Anterior cingulate cortex (tissue), 58 donors: ENCODE measurements at regions not wholly inside any gene's neighbourhood (a gene's known extent, or its start where the extent isn't known, plus 50 kb on each side); places are given as distances from the start of the nearest gene placed in this dataset.
A peak's percentile ranks its signal among the peaks of the same experiment; 100 is the strongest.

Source experiments
- DNase-seq, 58 donors: peaks; one replicate each; lab custom pipeline; 2025; lab: John Stamatoyannopoulos, UW

GRCh38 chr9:99326112-99326916 is 104.2 kb downstream of the SEC61B start:
- DNase-seq, result no peak

GRCh38 chr9:99326917-99327189 is 104.8 kb downstream of the SEC61B start:
- DNase-seq, result no peak

DNA sequence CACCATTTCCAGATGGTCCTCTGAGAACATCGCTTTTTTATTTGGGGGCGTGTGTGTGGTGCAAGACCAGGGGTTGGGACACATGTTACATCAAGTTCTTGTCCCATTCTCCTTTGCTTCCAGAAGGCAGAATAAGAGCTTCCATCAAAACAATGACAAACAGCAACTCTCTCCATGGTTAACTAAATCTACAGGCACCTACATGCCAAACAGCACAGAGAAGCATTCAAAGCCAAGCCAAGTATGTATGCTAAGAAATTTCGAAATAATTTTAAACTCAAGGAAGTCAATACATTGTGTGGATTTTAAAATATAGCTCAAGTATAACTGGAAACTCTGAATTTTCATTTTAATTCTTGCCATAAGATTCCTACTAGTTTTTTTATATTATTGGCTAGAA is 105.6 kb downstream of the SEC61B start:
- no peak for DNase-seq

GRCh38 chr9:99335280-99335679 is 113.2 kb downstream of the SEC61B start:
- no peak for DNase-seq

DNA sequence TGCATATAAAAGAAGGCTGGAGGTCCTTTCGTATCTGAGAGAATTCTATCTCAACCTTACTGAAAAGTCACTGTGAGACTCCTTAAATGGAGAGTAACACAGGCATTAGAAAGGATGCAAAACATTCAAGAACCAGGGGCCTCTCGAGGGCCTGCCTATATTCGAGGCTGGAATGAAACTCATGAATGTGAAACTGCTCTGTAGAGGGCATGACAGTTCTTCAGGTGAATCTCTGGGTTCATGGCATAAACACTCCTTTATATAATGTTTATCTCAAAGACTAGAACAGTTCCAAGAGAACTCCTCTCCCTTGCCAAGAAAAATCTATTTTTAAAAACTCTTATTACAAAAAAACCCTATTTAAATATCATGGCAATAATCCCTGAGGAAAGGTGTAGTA is 113.9 kb downstream of the SEC61B start:
- no peak for DNase-seq

GRCh38 chr9:99336531-99336930 is 114.4 kb downstream of the SEC61B start:
- no peak for DNase-seq

DNA sequence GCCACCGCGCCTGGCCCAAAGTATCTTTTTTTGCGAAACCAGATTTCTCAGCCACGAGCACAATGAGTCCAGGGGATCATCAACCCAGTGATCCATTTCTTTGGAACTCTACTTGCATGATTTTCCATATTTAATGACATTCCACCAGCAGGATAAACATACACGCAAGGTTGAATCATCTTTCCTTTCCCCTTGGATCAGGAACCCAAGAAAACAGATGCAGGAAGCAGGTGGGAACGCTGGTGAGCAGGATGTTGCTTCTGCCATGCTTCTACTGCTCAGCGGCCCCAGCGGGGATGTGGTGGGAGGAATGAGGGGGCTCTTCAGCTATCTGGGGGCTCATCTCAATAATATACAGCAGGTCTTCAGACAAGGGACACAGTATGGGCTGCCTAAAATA is 118.2 kb downstream of the SEC61B start:
- DNase-seq, result no peak

DNA sequence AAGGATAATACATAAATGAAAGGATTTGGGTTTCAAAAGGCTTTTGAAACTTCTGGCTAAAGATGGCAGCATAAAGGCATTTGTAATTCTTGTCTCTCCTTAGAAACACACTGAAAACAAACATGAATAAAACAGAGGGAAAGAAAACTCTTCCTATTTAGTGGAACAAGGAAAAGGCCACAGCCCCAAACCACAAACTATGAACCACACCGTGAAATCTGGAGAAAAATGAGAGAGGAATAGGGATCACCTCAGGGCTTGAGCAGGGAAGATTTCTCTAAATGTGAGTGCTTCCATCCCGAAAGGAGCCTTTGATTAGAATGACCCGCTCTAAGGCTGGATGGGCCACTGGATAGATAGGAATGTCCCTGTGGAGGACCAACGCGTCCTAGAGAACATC is 119.6 kb downstream of the SEC61B start:
- no peak for DNase-seq

GRCh38 chr9:99345451-99345850 is 123.4 kb downstream of the SEC61B start:
- no peak for DNase-seq

DNA sequence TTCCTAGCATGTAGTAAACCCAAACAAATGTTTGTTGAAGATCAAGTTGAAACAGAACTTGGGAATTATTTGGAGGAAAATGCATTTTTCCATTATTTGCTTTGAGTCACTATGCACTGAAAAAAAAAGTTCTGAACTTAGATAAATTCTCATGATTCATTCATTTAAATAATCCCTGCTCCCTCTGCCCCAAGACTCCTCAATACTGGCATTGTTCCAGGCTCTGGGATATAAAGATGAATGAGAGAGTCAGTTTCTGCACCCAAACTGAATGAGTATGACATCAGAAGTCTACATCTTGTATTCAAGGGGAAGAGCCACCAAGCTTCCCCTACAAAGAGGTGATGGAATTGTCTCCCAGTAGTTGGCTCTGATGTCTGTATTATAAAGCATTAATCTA is 123.9 kb downstream of the SEC61B start:
- no peak for DNase-seq

DNA sequence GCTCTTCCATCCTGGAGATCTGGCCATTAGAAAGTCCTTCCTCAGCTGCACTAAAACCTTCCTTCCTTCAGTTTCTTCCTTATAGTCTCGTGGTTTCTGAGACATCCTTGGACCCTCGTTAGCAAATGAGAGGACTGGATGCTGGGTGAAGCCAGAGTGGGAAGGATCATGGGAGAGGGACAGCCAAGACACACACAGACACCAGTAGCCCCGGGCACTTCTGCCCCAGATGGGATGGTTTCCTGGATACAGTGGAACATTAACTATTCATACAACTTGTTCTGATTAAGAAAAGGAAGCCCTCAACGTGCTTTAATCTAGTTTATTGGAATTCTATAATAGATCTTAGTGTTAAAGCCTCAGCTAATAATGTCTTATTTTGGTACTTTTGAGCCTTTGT is 125.5 kb downstream of the SEC61B start:
- DNase-seq, result no peak

- DNase-seq, result no peak
These were observed 126.2 kb downstream of the SEC61B start for GRCh38 chr9:99348289-99348688.

GRCh38 chr9:99349870-99350269 is 127.8 kb downstream of the SEC61B start:
- no peak for DNase-seq

DNA sequence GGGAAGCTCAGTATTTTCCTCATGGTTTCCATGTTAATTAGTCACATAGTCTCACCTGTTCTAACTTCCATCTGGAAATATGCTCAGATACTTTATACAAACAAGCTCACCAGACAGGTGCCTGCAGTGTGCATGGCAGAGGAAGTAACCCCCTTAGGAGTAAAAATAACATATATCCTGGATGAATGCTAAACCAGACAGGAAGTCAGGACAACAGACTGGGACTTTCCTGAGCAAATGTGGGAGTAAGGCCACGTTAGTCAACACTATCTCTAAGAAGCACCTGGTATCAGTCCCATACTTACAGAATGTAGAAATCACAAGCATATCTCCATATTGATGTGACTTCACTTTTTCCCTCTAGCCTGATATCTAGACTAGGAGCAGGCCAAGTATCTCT is 128.4 kb downstream of the SEC61B start:
- no peak for DNase-seq

DNA sequence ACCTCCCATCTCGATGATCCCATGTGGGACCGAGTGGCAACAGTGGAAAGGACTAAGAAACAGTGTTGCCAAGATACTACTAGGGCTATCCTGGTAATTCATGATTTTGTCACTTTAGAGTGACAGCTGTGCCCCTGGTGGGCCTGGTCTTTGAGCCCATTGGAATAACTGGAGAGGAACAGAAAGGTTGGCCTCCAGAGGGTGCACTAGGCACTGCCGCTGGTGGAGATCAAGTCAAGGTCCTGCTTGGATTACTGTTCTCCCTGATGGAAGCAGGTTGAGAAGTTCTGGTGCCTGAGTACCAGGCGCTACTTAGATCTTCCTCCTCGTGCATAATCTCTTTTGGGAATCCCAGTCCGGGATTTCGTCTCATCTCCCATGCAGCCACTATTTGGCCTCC is 129.6 kb downstream of the SEC61B start:
- no peak for DNase-seq

DNA sequence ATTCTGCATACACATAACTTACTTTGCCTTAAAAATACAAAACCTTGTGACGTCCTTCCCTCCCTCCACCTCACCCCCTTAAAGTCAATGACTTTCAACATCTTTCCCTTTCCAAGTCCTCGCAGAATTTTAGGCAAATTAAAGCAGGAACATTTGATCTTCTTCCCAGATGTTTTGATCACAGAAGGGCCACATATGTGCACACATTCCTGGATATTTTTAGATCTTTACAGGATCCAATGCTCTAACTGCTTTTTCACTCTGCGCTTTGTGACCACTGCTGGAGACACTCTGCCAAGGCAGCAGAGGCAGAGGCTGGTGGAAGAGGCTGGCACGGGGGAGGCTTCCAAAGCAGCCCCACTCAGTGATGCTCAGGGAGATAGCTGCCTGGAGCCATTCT is 130.7 kb downstream of the SEC61B start:
- DNase-seq, result no peak

DNA sequence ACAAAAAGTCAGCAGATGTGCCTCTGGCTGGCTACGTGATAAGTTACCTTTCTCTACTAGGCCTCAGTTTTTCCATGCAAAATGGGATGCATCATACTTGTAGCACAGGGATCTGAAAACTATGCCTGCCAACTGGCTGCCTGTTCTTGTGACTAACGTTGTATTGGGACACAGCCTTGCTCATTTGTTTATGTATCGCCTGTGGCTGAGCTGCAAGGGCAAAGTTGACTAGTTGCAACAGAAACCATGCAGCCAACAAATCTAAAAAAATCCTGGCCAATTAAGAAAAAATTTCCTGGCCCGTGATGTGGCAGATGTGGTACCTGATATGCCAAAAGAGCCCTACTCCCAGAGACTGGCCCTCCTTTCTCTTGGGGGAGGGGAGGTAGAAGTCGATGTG is 131.3 kb downstream of the SEC61B start:
- DNase-seq, result no peak

GRCh38 chr9:99354104-99354503 is 132.0 kb downstream of the SEC61B start:
- no peak for DNase-seq

- DNase-seq, result peak in 10 of 58 donors; percentile 6 to 50 (median 24)
These were observed 134.5 kb downstream of the SEC61B start for GRCh38 chr9:99356512-99356971.

- DNase-seq, result peak in 2 of 58 donors; percentile 32
These were observed 135.5 kb downstream of the SEC61B start for GRCh38 chr9:99357575-99357974.

DNA sequence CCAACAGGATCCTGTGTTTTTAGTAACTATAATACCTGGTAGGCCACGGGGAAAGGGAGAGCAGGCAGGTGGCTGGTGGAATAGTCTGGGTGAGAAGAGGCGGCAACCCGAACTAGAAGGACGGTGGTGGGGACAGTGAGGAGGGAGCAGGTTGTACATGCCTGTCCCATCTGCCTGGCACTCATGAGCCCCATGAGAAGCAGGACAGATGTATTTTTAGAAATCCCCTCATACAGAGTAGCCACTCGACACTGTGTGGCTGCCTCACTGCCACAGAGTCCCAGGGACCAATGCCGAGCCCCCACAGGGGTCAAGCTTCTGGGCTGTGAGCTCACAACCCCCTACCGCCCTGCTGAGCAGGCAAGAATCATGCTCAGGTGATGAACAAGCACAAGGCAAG is 136.6 kb downstream of the SEC61B start:
- DNase-seq, result no peak

GRCh38 chr9:99359336-99359735 is 137.3 kb downstream of the SEC61B start:
- DNase-seq, result no peak

DNA sequence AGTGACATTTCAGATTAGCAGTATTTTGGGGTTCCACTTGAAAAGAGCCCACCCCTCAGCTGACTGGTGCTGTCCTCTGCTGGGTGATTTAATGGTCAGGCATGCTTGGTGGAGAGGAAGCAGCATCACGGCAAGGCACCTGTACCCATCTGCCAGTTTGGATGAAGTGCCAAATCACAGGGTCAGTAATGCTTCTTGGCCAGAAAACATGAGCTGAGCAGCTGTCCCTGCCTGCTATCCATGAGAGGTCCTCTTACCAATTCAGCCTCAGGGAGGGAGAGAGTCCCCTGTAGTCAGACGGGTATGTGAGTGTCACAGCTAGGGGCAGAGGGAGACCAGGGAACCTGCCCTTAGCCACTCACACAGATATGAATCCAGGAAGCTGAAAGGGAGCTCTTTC is 137.9 kb downstream of the SEC61B start:
- no peak for DNase-seq
